GM23338 (cell line): ENCODE measurements at regions not wholly inside any gene's neighbourhood (a gene's known extent, or its start where the extent isn't known, plus 50 kb on each side); places are given as distances from the start of the nearest gene placed in this dataset.

Experiments used
- EZH2 ChIP-seq: fragments of 200-600 bp; sonication (generic); IDR thresholded peaks from one replicate; pipeline ENCODE4 v1.8.0; 2017; ENCODE audit warnings: antibody characterized with exemption, mild to moderate bottlenecking, low read depth; ENCODE audit not compliant: unreplicated experiment
- EZH2phosphoT487 ChIP-seq: fragments of 200-600 bp; sonication (generic); IDR thresholded peaks from one replicate; pipeline ENCODE4 v1.8.1; 2018; ENCODE audit warnings: antibody characterized with exemption; ENCODE audit not compliant: unreplicated experiment
- JUNB ChIP-seq: IDR thresholded peaks from one replicate; pipeline ENCODE4 v1.6.1; 2016; ENCODE audit warnings: antibody characterized with exemption; ENCODE audit not compliant: unreplicated experiment
- NANOG ChIP-seq: IDR thresholded peaks from 2 replicates; pipeline ENCODE4 v1.6.1; 2016; ENCODE audit warnings: antibody characterized with exemption, borderline replicate concordance
- POLR2AphosphoS5 ChIP-seq: IDR thresholded peaks from 2 replicates; pipeline ENCODE4 v1.6.1; 2016; ENCODE audit warnings: antibody characterized with exemption, low read depth
- ZNF331 ChIP-seq: fragments of 250-450 bp; sonication (Bioruptor Pico); IDR thresholded peaks from 2 replicates; pipeline ENCODE4 v1.5.0; 2020; ENCODE audit warnings: low read depth, mild to moderate bottlenecking, moderate library complexity
- TF ChIP-seq, protein P1 (sequence below), 2 experiments: fragments of 200-600 bp in 1 of 2; sonication (generic) in 1 of 2; conservative IDR thresholded peaks; 2 replicates each; pipeline versions ENCODE4 v1.5.1 to v1.6.1; 2016 to 2017; ENCODE audit warnings: antibody characterized with exemption in 2 of 2, low read depth in 2 of 2, mild to moderate bottlenecking in 2 of 2, moderate library complexity in 1 of 2
- TF ChIP-seq, protein P2 (sequence below): IDR thresholded peaks from one replicate; pipeline ENCODE4 v1.6.1; 2018; ENCODE audit warnings: antibody characterized with exemption; ENCODE audit not compliant: unreplicated experiment

DNA sequence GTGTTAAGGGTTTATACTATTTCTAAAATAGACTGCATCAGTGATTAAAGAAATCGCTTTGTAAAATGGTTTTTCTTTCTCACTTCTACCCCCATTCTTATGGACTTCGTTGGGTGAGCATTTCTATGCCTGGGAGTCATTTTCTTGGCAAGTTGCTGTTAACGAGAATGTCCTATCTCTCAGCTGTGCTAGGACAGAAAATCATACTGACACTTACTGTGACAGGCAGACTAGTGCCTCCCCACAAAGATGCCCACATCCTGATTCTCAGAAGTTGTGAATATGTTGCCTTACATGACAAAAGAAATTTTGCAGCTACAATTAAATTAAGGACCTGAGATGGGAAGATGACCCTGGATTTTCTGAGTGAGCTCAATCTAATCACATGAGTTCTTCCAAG, 65.1 kb upstream of the NMUR2 start:
- TF ChIP-seq, protein P1, sequence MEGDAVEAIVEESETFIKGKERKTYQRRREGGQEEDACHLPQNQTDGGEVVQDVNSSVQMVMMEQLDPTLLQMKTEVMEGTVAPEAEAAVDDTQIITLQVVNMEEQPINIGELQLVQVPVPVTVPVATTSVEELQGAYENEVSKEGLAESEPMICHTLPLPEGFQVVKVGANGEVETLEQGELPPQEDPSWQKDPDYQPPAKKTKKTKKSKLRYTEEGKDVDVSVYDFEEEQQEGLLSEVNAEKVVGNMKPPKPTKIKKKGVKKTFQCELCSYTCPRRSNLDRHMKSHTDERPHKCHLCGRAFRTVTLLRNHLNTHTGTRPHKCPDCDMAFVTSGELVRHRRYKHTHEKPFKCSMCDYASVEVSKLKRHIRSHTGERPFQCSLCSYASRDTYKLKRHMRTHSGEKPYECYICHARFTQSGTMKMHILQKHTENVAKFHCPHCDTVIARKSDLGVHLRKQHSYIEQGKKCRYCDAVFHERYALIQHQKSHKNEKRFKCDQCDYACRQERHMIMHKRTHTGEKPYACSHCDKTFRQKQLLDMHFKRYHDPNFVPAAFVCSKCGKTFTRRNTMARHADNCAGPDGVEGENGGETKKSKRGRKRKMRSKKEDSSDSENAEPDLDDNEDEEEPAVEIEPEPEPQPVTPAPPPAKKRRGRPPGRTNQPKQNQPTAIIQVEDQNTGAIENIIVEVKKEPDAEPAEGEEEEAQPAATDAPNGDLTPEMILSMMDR (conservative IDR thresholded peaks at IDR 0.05; ENCODE audit: low read depth in 2 of 2) = no peak
- TF ChIP-seq EZH2 (no peak), POLR2AphosphoS5 (no peak), ZNF331 (CRISPR knock-in tag) (no peak), JUNB (no peak), EZH2phosphoT487 (no peak), NANOG (no peak)
- TF ChIP-seq, protein P2, sequence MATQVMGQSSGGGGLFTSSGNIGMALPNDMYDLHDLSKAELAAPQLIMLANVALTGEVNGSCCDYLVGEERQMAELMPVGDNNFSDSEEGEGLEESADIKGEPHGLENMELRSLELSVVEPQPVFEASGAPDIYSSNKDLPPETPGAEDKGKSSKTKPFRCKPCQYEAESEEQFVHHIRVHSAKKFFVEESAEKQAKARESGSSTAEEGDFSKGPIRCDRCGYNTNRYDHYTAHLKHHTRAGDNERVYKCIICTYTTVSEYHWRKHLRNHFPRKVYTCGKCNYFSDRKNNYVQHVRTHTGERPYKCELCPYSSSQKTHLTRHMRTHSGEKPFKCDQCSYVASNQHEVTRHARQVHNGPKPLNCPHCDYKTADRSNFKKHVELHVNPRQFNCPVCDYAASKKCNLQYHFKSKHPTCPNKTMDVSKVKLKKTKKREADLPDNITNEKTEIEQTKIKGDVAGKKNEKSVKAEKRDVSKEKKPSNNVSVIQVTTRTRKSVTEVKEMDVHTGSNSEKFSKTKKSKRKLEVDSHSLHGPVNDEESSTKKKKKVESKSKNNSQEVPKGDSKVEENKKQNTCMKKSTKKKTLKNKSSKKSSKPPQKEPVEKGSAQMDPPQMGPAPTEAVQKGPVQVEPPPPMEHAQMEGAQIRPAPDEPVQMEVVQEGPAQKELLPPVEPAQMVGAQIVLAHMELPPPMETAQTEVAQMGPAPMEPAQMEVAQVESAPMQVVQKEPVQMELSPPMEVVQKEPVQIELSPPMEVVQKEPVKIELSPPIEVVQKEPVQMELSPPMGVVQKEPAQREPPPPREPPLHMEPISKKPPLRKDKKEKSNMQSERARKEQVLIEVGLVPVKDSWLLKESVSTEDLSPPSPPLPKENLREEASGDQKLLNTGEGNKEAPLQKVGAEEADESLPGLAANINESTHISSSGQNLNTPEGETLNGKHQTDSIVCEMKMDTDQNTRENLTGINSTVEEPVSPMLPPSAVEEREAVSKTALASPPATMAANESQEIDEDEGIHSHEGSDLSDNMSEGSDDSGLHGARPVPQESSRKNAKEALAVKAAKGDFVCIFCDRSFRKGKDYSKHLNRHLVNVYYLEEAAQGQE = no peak
